G401.6 (cell line): ENCODE measurements at regions not wholly inside any gene's neighbourhood (a gene's known extent, or its start where the extent isn't known, plus 50 kb on each side); places are given as distances from the start of the nearest gene placed in this dataset.

Experiments used
- FAIRE-seq: peaks from 2 replicates; lab custom pipeline; 2012; peaks lifted over from hg19 to GRCh38; lab: Jason Lieb, UNC

- no peak for FAIRE-seq
Measured at GRCh38 chrX:76228499-76228898, 55.6 kb downstream of the PBDC1 start.

DNA sequence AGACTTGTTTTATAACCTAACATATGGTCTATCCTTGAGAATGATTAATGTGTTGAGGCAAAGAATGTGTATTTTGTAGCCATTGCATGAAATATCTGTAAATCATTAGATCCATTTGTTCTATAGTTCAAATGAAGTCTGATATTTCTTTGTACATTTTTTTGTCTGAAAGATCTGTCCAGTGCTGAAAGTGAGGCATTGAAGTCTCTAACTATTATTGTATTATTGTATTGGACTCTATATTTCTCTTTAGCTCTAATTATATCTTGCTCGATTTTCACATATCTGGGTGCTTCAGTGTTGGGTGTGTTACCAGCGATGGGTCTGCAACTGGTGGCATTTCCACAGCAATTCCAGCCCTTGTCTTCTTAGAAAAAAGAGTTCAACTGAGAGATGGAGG, 76.0 kb downstream of the PBDC1 start:
- no peak for FAIRE-seq

- FAIRE-seq, result no peak
Measured at GRCh38 chrX:76253432-76253831, 80.6 kb downstream of the PBDC1 start.

DNA sequence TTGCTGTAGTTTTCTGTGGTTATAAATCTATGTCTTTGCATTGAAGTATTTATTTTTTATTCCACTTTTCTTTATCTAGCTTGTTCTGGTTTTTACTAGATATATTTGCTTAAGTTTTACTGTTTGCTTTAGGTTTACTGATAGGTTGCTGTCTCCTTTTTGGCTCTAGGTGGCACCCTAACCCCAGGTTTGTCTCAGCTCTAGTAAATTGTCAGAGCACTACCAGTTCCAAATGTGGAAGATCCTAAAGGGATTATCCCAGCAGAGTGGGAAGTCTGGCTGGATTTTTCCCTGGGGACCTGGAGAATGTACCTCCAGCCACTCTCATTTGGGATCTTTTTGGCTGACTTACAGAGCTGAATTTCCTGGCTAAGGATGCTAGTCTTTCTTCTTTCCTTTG, 106.1 kb downstream of the PBDC1 start:
- peak; percentile 84 for FAIRE-seq
